ENCODE measurements at regions not wholly inside any gene's neighbourhood (a gene's known extent, or its start where the extent isn't known, plus 50 kb on each side); places are given as distances from the start of the nearest gene placed in this dataset.

GRCh38 chrY:7672796-7673195, 761.2 kb upstream of the AMELY start:
- TF ChIP-seq CTCF (IDR thresholded peaks at IDR 0.05; ENCODE audit: low read length) (no peak), EZH2 (IDR thresholded peaks at IDR 0.05; ENCODE audit: borderline replicate concordance, low read length) (no peak)
